ENCODE measurements at regions not wholly inside any gene's neighbourhood (a gene's known extent, or its start where the extent isn't known, plus 50 kb on each side); places are given as distances from the start of the nearest gene placed in this dataset.

DNA sequence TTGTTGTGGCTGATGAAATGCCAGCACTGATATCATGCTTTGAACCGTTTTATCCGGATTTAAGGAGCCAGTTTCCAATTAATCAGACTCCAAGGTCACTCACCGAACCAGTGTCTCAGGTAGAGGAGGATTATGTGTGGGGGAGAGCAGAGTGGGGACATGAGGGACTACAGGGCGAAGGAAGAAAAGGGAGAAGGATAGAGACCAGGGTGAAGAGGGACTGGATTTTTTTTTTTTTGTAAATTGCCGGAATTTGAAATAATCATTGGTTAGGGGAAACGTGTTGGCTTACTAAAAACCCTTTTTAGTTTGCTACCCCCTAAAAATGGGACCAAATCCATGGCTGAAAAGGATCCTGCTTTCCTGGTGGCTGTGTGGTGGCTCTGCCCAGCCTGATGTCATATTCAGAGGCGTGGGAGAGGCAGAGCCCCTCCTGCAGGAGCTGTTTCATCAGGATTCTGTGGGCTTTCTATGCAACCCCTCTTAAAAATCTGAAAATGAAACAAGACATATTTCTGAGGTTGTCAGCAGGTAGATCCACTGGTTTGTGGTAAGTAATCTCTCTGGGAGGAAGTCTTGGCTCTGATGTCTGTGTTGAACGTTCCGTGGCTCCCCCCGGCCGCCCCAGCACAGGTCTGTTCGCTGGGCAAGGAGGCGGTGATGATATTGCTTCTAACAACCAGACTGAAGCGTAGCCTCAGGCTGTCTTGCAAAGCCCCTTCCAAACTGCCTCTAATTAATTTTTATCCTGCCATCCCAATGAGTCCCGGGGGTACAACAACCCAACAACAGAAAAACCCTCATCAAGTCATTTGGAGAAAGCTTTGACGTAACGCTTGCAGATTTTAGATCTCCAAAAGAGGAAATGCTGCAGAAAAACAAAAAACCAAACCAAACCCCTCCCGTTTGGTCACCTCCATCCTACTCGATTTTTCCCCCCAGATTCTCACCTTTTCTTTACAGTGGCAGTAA, 143.0 kb upstream of the ZFHX3 start:
- Histone ChIP-seq H4K20me1 (ENCODE audit: insufficient read depth, low read length) (no peaks in the 10 kb centered on the region), H3K4me3 (replicated peaks in 1 of 3; ENCODE audit: insufficient read depth in 1 of 3, low read depth in 2 of 3, low read length in 3 of 3) (no peak overlapping the region), H3K79me2 (ENCODE audit: insufficient read depth, low read length) (no peaks in the 10 kb centered on the region), H3K36me3 (replicated peaks in 1 of 2; ENCODE audit: control insufficient read depth in 1 of 2, insufficient read depth in 2 of 2, low read length in 2 of 2) (no peaks in the 10 kb centered on the region), H3K4me2 (ENCODE audit: low read depth, low read length) (no peak overlapping the region), H3K27ac (ENCODE audit: extremely low read length, insufficient read depth, low read length) (no peak overlapping the region), H3K9me3 (ENCODE audit: low read length) (no peaks in the 10 kb centered on the region), H3K27me3 (ENCODE audit: control insufficient read depth in 1 of 2, insufficient read depth in 2 of 2, low read length in 2 of 2) (peaks cover 0 to 33% of the 10 kb centered on the region in 2 experiments; a peak in 4 of 5 replicates), H3K9ac (ENCODE audit: insufficient read depth, low read depth, low read length) (no peak overlapping the region), H2AFZ (ENCODE audit: low read length) (no peak overlapping the region), H3K4me1 (ENCODE audit: insufficient read depth, low read length) (peaks cover 21% of the 10 kb centered on the region)
- no TSS peak for BruUV-seq (replicated peaks)
- in situ Hi-C loops (cut with HindIII; ENCODE audit: extremely low pct_ligation_motif_present, low pct_unique_long_range_greater_than_20kb) (loop anchor here (10.0 to 25.0 kb wide), 2 partner anchors 356 to 679 kb away; no protein-coding TSS in a partner anchor), intact Hi-C loops (cut with micrococcal nuclease; ENCODE audit: unreplicated experiment) (loop anchor here (10.0 kb wide), 1 partner anchor 226 kb away; no protein-coding TSS in a partner anchor)
- ChIA-PET POLR2A (no interaction called here), CTCF (ENCODE audit: low intra/inter-chr PET ratio, low total read pairs) (no interaction called here)
- no peak for FAIRE-seq
- TF ChIP-seq SRF (IDR thresholded peaks at IDR 0.05; ENCODE audit: low read depth, low read length) (no peak), ISX (CRISPR knock-in tag; conservative IDR thresholded peaks at IDR 0.05) (no peak), RXRB (CRISPR knock-in tag; IDR thresholded peaks at IDR 0.05; ENCODE audit: borderline replicate concordance) (no peak), ZKSCAN5 (CRISPR knock-in tag; IDR thresholded peaks at IDR 0.05) (no peak), SATB2 (CRISPR knock-in tag; IDR thresholded peaks at IDR 0.05) (no peak)
- no peak for DNase-seq (ENCODE audit: low spot score)
- ATAC-seq = no peak
- WGBS (ENCODE audit: low lambda C conversion rate) = 55% methylated on average over 19 of the region's 19 CpGs

DNA sequence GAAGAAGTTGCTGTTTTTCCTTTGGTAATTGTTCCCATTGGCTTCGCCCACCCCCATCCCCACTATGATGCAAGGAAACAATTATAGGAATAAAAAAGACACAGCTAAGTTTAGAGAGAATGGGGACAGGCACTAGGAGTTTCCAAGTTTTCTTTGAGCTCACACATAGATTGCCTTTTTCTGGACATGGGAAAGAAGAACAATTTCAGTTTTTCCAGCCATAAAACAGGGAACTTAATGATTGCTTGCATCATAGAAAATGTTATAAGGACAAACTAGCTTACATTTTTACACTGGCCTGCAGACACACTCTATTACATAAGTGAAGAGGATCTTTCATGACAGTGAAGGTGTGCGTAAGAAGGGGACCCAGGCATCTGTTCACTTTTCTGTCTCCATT, 142.3 kb upstream of the ZFHX3 start:
- in situ Hi-C loops (cut with HindIII; ENCODE audit: extremely low pct_ligation_motif_present, low pct_unique_long_range_greater_than_20kb) = loop anchor here (10.0 to 25.0 kb wide), 2 partner anchors 355 to 678 kb away; no protein-coding TSS in a partner anchor
- DNase-seq (ENCODE audit: low spot score) = no peak
- FAIRE-seq = no peak
- intact Hi-C loops (cut with micrococcal nuclease; ENCODE audit: unreplicated experiment) = loop anchor here (10.0 kb wide), 1 partner anchor 225 kb away; no protein-coding TSS in a partner anchor
- ChIA-PET POLR2A (no interaction called here), CTCF (ENCODE audit: low intra/inter-chr PET ratio, low total read pairs) (no interaction called here)
- no peak for ATAC-seq
- Histone ChIP-seq H3K9ac (ENCODE audit: insufficient read depth, low read depth, low read length) (no peak overlapping the region), H2AFZ (ENCODE audit: low read length) (no peak overlapping the region), H3K27ac (ENCODE audit: extremely low read length, insufficient read depth, low read length) (no peak overlapping the region), H3K27me3 (ENCODE audit: control insufficient read depth in 1 of 2, insufficient read depth in 2 of 2, low read length in 2 of 2) (peaks cover 0 to 33% of the 10 kb centered on the region in 2 experiments; a peak in 4 of 5 replicates), H3K4me1 (ENCODE audit: insufficient read depth, low read length) (peaks cover 21% of the 10 kb centered on the region), H3K4me2 (ENCODE audit: low read depth, low read length) (no peak overlapping the region), H3K79me2 (ENCODE audit: insufficient read depth, low read length) (no peaks in the 10 kb centered on the region), H4K20me1 (ENCODE audit: insufficient read depth, low read length) (no peaks in the 10 kb centered on the region), H3K9me3 (ENCODE audit: low read length) (no peaks in the 10 kb centered on the region), H3K4me3 (replicated peaks in 1 of 3; ENCODE audit: insufficient read depth in 1 of 3, low read depth in 2 of 3, low read length in 3 of 3) (no peak overlapping the region), H3K36me3 (replicated peaks in 1 of 2; ENCODE audit: control insufficient read depth in 1 of 2, insufficient read depth in 2 of 2, low read length in 2 of 2) (no peaks in the 10 kb centered on the region)
- no TSS peak for BruUV-seq (replicated peaks)
- no peak for TF ChIP-seq GTF3A (CRISPR knock-in tag; conservative IDR thresholded peaks at IDR 0.05)
- TF ChIP-seq, protein P1, sequence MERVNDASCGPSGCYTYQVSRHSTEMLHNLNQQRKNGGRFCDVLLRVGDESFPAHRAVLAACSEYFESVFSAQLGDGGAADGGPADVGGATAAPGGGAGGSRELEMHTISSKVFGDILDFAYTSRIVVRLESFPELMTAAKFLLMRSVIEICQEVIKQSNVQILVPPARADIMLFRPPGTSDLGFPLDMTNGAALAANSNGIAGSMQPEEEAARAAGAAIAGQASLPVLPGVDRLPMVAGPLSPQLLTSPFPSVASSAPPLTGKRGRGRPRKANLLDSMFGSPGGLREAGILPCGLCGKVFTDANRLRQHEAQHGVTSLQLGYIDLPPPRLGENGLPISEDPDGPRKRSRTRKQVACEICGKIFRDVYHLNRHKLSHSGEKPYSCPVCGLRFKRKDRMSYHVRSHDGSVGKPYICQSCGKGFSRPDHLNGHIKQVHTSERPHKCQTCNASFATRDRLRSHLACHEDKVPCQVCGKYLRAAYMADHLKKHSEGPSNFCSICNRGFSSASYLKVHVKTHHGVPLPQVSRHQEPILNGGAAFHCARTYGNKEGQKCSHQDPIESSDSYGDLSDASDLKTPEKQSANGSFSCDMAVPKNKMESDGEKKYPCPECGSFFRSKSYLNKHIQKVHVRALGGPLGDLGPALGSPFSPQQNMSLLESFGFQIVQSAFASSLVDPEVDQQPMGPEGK (CRISPR knock-in tag; IDR thresholded peaks at IDR 0.05) = no peak
- no peak for TF ChIP-seq MZF1 (CRISPR knock-in tag; IDR thresholded peaks at IDR 0.05; ENCODE audit: borderline replicate concordance)
- TF ChIP-seq ZSCAN20 (CRISPR knock-in tag; IDR thresholded peaks at IDR 0.05; ENCODE audit: borderline replicate concordance) = no peak
- TF ChIP-seq, protein P2, sequence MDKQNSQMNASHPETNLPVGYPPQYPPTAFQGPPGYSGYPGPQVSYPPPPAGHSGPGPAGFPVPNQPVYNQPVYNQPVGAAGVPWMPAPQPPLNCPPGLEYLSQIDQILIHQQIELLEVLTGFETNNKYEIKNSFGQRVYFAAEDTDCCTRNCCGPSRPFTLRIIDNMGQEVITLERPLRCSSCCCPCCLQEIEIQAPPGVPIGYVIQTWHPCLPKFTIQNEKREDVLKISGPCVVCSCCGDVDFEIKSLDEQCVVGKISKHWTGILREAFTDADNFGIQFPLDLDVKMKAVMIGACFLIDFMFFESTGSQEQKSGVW (CRISPR knock-in tag; IDR thresholded peaks at IDR 0.05; ENCODE audit: borderline replicate concordance) = no peak
- TF ChIP-seq CHD2 (IDR thresholded peaks at IDR 0.05; ENCODE audit: low read depth, low read length) = no peak
- TF ChIP-seq, protein P3, sequence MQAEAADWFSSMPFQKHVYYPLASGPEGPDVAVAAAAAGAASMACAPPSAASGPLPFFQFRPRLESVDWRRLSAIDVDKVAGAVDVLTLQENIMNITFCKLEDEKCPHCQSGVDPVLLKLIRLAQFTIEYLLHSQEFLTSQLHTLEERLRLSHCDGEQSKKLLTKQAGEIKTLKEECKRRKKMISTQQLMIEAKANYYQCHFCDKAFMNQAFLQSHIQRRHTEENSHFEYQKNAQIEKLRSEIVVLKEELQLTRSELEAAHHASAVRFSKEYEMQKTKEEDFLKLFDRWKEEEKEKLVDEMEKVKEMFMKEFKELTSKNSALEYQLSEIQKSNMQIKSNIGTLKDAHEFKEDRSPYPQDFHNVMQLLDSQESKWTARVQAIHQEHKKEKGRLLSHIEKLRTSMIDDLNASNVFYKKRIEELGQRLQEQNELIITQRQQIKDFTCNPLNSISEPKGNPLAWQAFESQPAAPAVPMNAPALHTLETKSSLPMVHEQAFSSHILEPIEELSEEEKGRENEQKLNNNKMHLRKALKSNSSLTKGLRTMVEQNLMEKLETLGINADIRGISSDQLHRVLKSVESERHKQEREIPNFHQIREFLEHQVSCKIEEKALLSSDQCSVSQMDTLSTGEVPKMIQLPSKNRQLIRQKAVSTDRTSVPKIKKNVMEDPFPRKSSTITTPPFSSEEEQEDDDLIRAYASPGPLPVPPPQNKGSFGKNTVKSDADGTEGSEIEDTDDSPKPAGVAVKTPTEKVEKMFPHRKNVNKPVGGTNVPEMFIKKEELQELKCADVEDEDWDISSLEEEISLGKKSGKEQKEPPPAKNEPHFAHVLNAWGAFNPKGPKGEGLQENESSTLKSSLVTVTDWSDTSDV (CRISPR knock-in tag; IDR thresholded peaks at IDR 0.05) = no peak
- 69% methylated on average over 2 of the region's 2 CpGs for WGBS (ENCODE audit: low lambda C conversion rate)

Measured in HepG2 (cell line).